22Rv1 (cell line): ENCODE measurements at regions not wholly inside any gene's neighbourhood (a gene's known extent, or its start where the extent isn't known, plus 50 kb on each side); places are given as distances from the start of the nearest gene placed in this dataset.

Source experiments
- ZFX ChIP-seq: fragments of 450-650 bp; IDR thresholded peaks from 2 replicates; pipeline ENCODE4 v1.6.1; 2017; ENCODE audit warnings: antibody characterized with exemption, borderline replicate concordance
- TF ChIP-seq, protein P1 (sequence below): fragments of 450-650 bp; IDR thresholded peaks from 2 replicates; pipeline ENCODE4 v1.5.1; 2017; ENCODE audit warnings: mild to moderate bottlenecking

DNA sequence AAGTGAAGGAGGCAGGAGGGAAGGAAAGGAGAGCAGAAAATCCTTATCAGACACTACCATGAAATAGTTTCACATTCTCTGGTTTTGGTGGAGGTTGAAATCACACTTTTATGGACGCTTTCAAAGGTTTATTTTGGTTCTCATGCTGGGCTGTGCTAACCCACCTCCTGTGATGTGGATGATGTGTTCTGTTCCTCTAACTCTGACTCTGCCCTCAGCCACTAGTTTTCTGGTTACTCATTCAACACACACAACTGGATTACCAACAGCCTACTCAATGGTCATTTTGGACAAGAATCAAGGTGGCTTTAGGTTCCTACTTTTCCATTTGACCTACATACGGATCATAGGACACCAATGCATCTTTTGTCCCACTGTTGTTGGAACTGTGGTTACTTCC lies 522.1 kb upstream of the BTBD3 start:
- TF ChIP-seq, protein P1, sequence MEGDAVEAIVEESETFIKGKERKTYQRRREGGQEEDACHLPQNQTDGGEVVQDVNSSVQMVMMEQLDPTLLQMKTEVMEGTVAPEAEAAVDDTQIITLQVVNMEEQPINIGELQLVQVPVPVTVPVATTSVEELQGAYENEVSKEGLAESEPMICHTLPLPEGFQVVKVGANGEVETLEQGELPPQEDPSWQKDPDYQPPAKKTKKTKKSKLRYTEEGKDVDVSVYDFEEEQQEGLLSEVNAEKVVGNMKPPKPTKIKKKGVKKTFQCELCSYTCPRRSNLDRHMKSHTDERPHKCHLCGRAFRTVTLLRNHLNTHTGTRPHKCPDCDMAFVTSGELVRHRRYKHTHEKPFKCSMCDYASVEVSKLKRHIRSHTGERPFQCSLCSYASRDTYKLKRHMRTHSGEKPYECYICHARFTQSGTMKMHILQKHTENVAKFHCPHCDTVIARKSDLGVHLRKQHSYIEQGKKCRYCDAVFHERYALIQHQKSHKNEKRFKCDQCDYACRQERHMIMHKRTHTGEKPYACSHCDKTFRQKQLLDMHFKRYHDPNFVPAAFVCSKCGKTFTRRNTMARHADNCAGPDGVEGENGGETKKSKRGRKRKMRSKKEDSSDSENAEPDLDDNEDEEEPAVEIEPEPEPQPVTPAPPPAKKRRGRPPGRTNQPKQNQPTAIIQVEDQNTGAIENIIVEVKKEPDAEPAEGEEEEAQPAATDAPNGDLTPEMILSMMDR = no peak
- TF ChIP-seq ZFX = no peak
